ENCODE measurements at regions not wholly inside any gene's neighbourhood (a gene's known extent, or its start where the extent isn't known, plus 50 kb on each side); places are given as distances from the start of the nearest gene placed in this dataset.
"Not testable (repeated sequence)": the region's sequence is repeated elsewhere in the genome, so short reads cannot be mapped to it uniquely, and the experiment has no call there.

- ATAC-seq, result no peak
- Histone ChIP-seq H3K36me3 (no peaks in the 10 kb centered on the region), H3K27me3 (no peaks in the 10 kb centered on the region), H3K4me3 (no peak overlapping the region), H3K4me1 (no peaks in the 10 kb centered on the region), H3K9me3 (peaks cover 0 to 9% (median 0%) of the 10 kb centered on the region in 3 donors), H3K27ac (no peak overlapping the region)
- TF ChIP-seq CTCF (IDR thresholded peaks at IDR 0.05), result no peak
- no peak for TF ChIP-seq EP300 (IDR thresholded peaks at IDR 0.05)
- TF ChIP-seq POLR2A (IDR thresholded peaks at IDR 0.05), result no peak
- no peak for TF ChIP-seq POLR2AphosphoS5 (IDR thresholded peaks at IDR 0.05)
Observed at GRCh38 chr9:102631559-102631958, 363.6 kb upstream of the CYLC2 start.

DNA sequence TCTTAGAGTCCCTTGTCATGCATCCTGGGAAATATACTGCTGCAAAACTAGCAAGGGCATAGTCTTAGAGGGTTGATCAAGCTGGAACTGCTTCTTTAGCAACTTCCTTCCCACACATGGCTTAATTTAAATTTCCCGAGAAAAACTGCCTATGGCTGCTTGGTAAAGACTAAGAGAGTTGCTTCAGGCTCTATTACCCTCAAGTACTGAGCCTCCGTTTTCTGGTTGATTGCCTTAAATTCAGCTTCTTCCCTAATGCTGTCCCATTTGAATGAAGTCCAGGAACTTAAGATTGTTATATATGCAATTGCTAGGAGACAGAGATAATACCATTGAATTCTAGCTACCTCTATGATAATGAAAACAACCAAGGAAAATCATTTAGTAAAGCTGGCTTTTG is 385.7 kb upstream of the CYLC2 start:
- Histone ChIP-seq H3K4me1 (no peaks in the 10 kb centered on the region), H3K27me3 (no peaks in the 10 kb centered on the region), H3K36me3 (no peaks in the 10 kb centered on the region), H3K27ac (no peak overlapping the region), H3K4me3 (no peak overlapping the region), H3K9me3 (peaks cover 0 to 8% (median 0%) of the 10 kb centered on the region in 3 donors)
- TF ChIP-seq CTCF (IDR thresholded peaks at IDR 0.05), result no peak
- no peak for TF ChIP-seq POLR2A (IDR thresholded peaks at IDR 0.05)
- TF ChIP-seq POLR2AphosphoS5 (IDR thresholded peaks at IDR 0.05), result no peak
- no peak for TF ChIP-seq EP300 (IDR thresholded peaks at IDR 0.05)
- no peak for ATAC-seq
- 66 to 80% methylated on average over 2 of the region's 2 CpGs for WGBS, 2 donors (ENCODE audit: low coverage in 1 of 2)

- H3K27me3 ChIP-seq, H3K4me3 ChIP-seq, H3K4me1 ChIP-seq, H3K36me3 ChIP-seq, H3K27ac ChIP-seq, ATAC-seq: not testable (repeated sequence)
- WGBS, 2 donors (ENCODE audit: low coverage in 1 of 2), result 80% methylated on average over 1 of the region's 47 CpGs; no CpG with 5 or more reads in 1 of the 2 donors
- H3K9me3 ChIP-seq, result peaks cover 0 to 46% (median 0%) of the 10 kb centered on the region in 3 donors
Observed at GRCh38 chr9:102603198-102604195, 391.6 kb upstream of the CYLC2 start.

DNA sequence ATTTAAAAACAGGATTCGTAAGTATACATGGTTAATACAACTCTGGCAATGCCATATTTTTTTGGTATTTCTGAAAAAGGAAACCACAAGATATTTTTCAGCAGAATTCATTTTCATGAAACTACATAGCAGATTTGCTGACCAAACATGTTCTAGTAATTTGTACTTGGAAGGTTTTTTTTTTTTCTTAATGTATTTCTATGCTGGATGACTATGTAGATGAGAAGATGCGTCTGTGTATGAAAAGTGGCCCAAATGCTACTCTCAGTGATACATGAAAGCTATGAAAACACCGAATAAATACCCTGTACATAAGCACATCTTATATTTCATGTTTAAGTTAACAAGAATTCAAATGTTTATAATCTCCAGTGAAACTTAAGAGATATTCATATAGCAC is 400.9 kb upstream of the CYLC2 start:
- no peaks in the 10 kb centered on the region for H3K4me1 ChIP-seq
- 76 to 84% methylated on average over 3 of the region's 3 CpGs for WGBS, 2 donors (ENCODE audit: low coverage in 1 of 2)
- no peak for ATAC-seq

GRCh38 chr9:102587281-102587680 is 407.9 kb upstream of the CYLC2 start:
- Histone ChIP-seq H3K27ac (no peak overlapping the region), H3K9me3 (no peaks in the 10 kb centered on the region), H3K27me3 (no peaks in the 10 kb centered on the region), H3K4me1 (no peaks in the 10 kb centered on the region), H3K36me3 (no peaks in the 10 kb centered on the region), H3K4me3 (no peak overlapping the region)
- 6 to 23% methylated on average over 2 of the region's 2 CpGs for WGBS, 2 donors (ENCODE audit: low coverage in 1 of 2)
- TF ChIP-seq EP300 (IDR thresholded peaks at IDR 0.05) (no peak), POLR2AphosphoS5 (IDR thresholded peaks at IDR 0.05) (no peak), POLR2A (IDR thresholded peaks at IDR 0.05) (no peak), CTCF (IDR thresholded peaks at IDR 0.05) (no peak)
- no peak for ATAC-seq

More for the DNA sequence above, 400.9 kb upstream of the CYLC2 start:
- TF ChIP-seq POLR2A (IDR thresholded peaks at IDR 0.05), result no peak
- no peak for TF ChIP-seq POLR2AphosphoS5 (IDR thresholded peaks at IDR 0.05)
- no peak for TF ChIP-seq EP300 (IDR thresholded peaks at IDR 0.05)
- TF ChIP-seq CTCF (IDR thresholded peaks at IDR 0.05), result no peak
- H3K27ac ChIP-seq, result no peak overlapping the region
- H3K4me3 ChIP-seq, result no peak overlapping the region
- peaks cover 0 to 9% (median 0%) of the 10 kb centered on the region in 3 donors for H3K9me3 ChIP-seq
- H3K27me3 ChIP-seq, result no peaks in the 10 kb centered on the region
- no peaks in the 10 kb centered on the region for H3K36me3 ChIP-seq
